Neural cell (in vitro differentiated cells): ENCODE measurements at regions not wholly inside any gene's neighbourhood (a gene's known extent, or its start where the extent isn't known, plus 50 kb on each side); places are given as distances from the start of the nearest gene placed in this dataset.

Experiments
- EP300 ChIP-seq: fragments of 450-650 bp; conservative IDR thresholded peaks from 2 replicates; pipeline ENCODE4 v1.6.1; 2014; ENCODE audit warnings: antibody characterized with exemption, mild to moderate bottlenecking, moderate library complexity; ENCODE audit not compliant: poor library complexity, severe bottlenecking
- EZH2 ChIP-seq: fragments of 200-600, 300-800 bp; shearing (Covaris generic), sonication (generic); IDR thresholded peaks from 2 replicates; pipeline ENCODE4 v1.6.1; 2014; ENCODE audit warnings: antibody characterized with exemption, low read length, borderline replicate concordance, mild to moderate bottlenecking; ENCODE audit not compliant: insufficient read depth, poor library complexity, severe bottlenecking
- MXI1 ChIP-seq: fragments of 450-650 bp; conservative IDR thresholded peaks from 2 replicates; pipeline ENCODE4 v1.6.1; 2014; ENCODE audit warnings: antibody characterized with exemption, mild to moderate bottlenecking; ENCODE audit not compliant: poor library complexity, severe bottlenecking
- POLR2AphosphoS5 ChIP-seq: IDR thresholded peaks from 2 replicates; pipeline ENCODE4 v1.6.1; 2012
- RAD21 ChIP-seq: fragments of 450-650 bp; conservative IDR thresholded peaks from 2 replicates; pipeline ENCODE4 v1.6.1; 2014; ENCODE audit warnings: antibody characterized with exemption, mild to moderate bottlenecking, moderate library complexity
- SMC3 ChIP-seq: fragments of 450-650 bp; conservative IDR thresholded peaks from 2 replicates; pipeline ENCODE4 v1.6.1; 2014; ENCODE audit warnings: antibody characterized with exemption, mild to moderate bottlenecking, moderate library complexity; ENCODE audit not compliant: poor library complexity
- TAF1 ChIP-seq: IDR thresholded peaks from 2 replicates; pipeline ENCODE4 v1.6.1; 2012; ENCODE audit warnings: low read depth
- TF ChIP-seq, protein P1 (sequence below): fragments of 450-650 bp; IDR thresholded peaks from 2 replicates; pipeline ENCODE4 v1.5.1; 2014; ENCODE audit warnings: antibody characterized with exemption, mild to moderate bottlenecking, moderate library complexity; ENCODE audit not compliant: poor library complexity, severe bottlenecking
- TF ChIP-seq, protein P2 (sequence below): IDR thresholded peaks from 2 replicates; pipeline ENCODE4 v1.6.1; 2012; ENCODE audit warnings: borderline replicate concordance

DNA sequence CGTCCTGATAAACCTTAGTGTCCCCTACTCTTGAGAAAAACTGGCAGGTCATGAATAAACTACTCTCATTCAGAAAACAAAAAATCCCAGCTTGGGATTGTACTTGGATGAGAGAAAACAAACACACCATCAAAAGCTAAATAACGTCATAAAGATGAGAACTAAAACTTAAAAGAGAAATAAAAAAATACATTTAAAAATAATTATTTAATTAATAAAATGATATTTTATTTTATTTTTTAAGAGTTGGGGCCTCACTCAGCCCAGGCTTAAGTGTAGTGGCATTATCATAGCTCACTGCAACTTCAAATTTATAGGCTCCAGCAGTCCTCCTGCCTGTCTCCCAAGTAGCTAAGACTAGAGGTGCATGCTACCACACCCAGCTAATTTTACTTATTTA lies 125.4 kb upstream of the CA10 start:
- TF ChIP-seq, protein P1, sequence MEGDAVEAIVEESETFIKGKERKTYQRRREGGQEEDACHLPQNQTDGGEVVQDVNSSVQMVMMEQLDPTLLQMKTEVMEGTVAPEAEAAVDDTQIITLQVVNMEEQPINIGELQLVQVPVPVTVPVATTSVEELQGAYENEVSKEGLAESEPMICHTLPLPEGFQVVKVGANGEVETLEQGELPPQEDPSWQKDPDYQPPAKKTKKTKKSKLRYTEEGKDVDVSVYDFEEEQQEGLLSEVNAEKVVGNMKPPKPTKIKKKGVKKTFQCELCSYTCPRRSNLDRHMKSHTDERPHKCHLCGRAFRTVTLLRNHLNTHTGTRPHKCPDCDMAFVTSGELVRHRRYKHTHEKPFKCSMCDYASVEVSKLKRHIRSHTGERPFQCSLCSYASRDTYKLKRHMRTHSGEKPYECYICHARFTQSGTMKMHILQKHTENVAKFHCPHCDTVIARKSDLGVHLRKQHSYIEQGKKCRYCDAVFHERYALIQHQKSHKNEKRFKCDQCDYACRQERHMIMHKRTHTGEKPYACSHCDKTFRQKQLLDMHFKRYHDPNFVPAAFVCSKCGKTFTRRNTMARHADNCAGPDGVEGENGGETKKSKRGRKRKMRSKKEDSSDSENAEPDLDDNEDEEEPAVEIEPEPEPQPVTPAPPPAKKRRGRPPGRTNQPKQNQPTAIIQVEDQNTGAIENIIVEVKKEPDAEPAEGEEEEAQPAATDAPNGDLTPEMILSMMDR = no peak
- TF ChIP-seq EZH2 = no peak
- no peak for TF ChIP-seq EP300
- TF ChIP-seq, protein P2, sequence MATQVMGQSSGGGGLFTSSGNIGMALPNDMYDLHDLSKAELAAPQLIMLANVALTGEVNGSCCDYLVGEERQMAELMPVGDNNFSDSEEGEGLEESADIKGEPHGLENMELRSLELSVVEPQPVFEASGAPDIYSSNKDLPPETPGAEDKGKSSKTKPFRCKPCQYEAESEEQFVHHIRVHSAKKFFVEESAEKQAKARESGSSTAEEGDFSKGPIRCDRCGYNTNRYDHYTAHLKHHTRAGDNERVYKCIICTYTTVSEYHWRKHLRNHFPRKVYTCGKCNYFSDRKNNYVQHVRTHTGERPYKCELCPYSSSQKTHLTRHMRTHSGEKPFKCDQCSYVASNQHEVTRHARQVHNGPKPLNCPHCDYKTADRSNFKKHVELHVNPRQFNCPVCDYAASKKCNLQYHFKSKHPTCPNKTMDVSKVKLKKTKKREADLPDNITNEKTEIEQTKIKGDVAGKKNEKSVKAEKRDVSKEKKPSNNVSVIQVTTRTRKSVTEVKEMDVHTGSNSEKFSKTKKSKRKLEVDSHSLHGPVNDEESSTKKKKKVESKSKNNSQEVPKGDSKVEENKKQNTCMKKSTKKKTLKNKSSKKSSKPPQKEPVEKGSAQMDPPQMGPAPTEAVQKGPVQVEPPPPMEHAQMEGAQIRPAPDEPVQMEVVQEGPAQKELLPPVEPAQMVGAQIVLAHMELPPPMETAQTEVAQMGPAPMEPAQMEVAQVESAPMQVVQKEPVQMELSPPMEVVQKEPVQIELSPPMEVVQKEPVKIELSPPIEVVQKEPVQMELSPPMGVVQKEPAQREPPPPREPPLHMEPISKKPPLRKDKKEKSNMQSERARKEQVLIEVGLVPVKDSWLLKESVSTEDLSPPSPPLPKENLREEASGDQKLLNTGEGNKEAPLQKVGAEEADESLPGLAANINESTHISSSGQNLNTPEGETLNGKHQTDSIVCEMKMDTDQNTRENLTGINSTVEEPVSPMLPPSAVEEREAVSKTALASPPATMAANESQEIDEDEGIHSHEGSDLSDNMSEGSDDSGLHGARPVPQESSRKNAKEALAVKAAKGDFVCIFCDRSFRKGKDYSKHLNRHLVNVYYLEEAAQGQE = no peak
- TF ChIP-seq TAF1 = no peak
- no peak for TF ChIP-seq POLR2AphosphoS5
- no peak for TF ChIP-seq RAD21
- no peak for TF ChIP-seq SMC3
- no peak for TF ChIP-seq MXI1
